GM18498 (cell line): ENCODE measurements at regions not wholly inside any gene's neighbourhood (a gene's known extent, or its start where the extent isn't known, plus 50 kb on each side); places are given as distances from the start of the nearest gene placed in this dataset.

Source experiments
- ATAC-seq: cut with Tn5 transposase; IDR thresholded peaks from one replicate; pipeline ENCODE4 v1.9.1; 2021; ENCODE audit warnings: mild to moderate bottlenecking, moderate library complexity; ENCODE audit not compliant: unreplicated experiment

DNA sequence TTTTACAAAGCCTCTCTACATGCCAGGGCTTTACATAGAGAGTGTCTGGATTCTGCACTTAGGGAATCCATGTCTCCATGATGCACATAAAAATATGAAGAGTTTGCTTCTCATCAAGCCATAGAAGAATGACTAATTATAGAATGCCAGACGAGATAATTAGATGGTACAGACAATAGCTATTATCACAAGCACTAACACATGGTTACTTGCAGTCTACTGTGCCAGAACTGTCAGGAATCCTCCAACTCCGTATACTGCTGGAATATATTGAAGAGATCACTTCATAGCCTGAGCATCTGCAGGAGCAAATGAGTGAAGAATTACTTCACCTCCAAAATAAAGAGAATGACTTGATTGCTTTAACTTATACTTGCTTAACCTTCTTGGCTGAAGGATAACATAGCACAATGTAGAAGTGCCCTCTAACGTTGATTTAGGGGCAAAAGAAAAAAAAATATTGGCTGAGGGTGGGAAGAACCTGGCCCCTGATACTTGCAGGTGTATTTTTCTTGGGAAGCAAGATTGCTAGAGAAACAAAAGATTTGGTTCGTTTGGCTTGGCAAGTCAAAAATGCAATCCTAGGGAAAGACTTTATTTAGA is 272.8 kb upstream of the FAR2 start:
- ATAC-seq, result no peak

DNA sequence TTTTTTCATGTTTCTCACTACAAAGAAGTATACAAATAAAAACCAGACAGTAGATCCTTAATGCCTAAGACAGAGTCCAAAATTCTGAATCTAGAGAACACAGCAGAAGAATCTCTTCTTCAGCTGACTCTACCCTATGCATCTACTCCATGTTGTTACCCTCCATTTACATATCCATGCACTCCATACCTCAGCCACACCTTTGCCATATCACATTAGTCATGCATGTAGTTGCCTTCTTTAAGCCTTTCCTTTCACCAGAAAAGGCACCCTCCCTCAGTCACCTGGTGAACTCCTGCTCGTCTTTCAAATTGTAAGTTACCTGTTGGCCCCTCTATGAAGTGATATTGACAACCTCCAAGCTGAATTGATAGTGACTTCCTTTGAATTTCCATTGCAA is 271.2 kb upstream of the FAR2 start:
- ATAC-seq, result no peak

- no peak for ATAC-seq
These were observed 270.4 kb upstream of the FAR2 start for GRCh38 chr12:28878629-28879028.

DNA sequence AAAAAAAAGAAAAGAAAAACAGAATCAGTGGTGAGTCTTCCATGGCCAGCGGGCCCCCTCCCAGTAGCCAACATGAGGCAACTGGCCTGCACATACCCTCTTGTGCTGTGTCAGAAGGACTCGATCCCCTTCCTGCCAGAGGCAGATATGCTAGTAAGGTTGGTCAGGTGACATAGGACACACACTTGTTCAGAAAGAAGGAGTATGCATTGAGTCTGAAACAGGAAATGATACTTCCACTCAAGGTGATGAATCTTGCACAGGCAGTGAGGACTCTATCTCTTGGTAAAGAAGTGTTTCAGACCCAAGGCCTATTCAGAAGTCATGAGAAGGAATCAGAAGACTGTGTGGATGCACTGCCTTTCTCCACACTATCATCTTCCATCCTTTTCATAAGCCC is 269.7 kb upstream of the FAR2 start:
- peak; percentile 79 for ATAC-seq

DNA sequence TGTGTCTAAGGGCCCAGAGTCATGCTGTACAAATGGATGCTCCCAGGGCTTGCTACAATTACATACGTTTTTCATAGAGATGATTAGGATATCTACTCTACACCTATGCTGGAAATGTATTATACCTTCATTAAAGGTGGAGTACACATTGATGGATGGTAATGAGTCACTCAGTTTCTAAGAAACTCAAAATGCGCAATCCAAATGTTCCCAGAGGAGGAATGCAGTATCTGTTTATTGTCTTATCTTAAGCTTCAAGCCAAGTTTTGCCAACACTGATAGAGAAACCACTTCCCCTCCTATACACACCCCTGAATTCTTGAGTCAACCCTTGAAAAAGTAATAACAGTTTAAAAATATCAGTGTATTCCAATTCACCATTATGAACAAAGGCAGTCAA is 266.6 kb upstream of the FAR2 start:
- no peak for ATAC-seq

DNA sequence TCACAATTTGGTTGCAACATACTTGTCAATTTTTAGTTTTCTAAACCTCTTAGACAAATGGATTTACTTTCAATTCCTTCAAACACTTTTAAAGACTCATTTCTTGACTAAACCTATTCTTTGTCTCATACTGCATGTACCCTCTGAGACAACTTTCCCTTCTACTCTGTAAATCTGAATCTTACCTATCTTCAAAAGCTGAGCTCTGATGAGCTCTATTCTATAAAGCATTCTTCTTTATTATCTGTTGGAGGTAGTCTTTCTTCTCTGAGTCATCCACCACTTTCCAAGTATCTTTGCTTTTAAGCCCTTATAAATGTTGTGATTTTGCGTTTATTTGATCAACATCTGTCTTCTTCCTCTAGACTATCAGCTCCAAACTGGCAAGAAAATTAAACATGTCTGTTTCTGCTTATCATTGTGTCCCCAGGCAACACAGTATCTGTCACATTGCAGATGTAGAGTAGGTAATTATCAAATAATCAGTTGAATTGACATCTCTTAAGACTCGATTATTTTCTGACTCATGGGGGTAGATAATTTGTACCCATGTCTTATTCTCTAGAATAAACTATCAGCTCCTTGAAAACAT is 265.6 kb upstream of the FAR2 start:
- ATAC-seq, result no peak

DNA sequence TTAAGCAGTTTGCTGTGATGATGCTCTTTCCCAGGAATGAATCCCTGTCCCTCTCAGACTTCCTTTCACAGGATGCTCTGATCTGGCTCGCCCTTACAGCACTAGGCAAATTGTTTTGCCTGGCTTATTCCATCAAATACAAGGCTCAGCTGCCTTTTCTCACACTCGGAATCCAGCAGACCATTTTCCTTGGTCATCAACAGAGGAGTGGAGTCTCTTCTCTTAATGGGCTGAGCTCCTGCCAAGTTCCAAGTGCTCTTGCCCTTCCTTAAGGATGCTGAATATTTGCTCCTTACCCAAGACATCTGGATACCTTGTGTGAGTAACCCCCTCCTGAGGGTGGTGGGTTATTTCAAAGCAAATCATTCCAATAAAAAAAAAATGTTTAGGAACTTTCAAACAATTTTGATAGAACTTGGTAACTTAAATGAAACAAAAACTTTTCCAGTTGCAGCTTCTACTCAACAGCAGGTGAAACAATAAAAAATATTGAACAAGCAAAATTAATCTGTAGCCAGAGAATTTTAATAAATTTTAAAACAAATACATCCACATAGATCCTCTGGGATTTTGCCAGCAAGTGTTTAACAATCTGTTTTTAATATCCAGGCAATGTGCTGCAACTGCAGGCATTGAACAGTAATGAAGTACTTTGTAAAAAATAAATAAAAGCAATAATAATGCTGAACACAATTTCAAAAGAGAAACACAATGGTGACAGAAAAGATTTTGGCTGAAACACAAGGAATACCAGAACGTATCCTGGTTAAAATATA is 264.0 kb upstream of the FAR2 start:
- ATAC-seq, result no peak

DNA sequence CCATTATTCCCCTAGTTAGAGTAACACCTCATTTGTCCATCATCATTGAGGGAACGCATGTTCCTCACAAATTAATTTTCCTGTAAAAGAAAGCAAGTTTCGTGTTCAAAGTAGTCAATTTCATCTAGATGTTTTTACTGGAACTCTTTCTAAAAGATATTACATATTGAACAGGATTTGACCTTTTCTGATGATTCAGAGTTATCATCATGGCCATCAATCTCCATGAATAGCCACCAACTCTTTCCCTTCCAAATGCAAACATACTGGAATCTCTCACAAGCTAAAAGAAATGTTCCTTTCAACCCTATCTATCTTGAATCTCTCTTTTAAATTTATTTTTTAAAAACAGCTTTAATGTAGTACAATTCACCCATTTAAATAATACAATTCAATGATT is 263.1 kb upstream of the FAR2 start:
- no peak for ATAC-seq

- no peak for ATAC-seq
These were observed 261.6 kb upstream of the FAR2 start for GRCh38 chr12:28887461-28887990.

DNA sequence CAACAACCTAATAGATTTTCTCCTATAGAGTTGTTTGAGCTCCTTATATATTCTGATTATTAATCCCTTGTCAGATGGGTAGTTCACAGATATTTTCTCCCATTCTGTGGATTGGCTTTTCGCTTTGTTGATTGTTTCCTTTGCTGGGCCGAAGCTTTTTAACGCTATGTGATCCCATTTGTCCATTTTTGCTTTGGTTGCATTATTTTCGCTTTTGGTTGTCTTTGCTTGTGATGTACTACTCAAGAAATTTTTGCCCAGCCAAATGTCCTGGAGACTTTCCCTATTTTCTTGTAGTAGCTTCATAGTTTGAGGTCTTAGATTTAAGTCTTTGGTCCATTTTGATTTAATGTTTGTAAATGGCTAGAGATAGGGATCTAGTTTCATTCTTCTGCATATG is 258.4 kb upstream of the FAR2 start:
- ATAC-seq, result no peak

GRCh38 chr12:28891126-28891525 is 258.0 kb upstream of the FAR2 start:
- no peak for ATAC-seq

DNA sequence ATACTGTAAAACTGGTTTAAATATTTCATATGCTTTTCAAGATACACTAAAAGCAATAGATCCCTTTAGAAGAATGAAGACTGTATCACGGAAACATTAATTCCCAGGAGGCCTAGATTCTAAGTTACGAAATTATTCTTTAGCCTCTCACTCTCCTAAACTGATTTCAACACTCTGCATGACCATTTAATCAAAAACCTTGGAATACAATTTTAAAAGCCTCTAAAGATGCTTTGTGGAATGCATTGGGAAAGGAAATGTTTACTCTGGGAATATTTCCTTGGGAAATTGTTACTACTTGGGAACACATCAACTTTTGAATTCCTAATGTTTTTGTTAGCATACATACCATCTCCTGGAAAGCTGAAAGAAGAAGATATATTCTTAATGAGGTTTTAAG is 255.7 kb upstream of the FAR2 start:
- ATAC-seq, result no peak

GRCh38 chr12:28893856-28894255 is 255.2 kb upstream of the FAR2 start:
- ATAC-seq, result no peak

DNA sequence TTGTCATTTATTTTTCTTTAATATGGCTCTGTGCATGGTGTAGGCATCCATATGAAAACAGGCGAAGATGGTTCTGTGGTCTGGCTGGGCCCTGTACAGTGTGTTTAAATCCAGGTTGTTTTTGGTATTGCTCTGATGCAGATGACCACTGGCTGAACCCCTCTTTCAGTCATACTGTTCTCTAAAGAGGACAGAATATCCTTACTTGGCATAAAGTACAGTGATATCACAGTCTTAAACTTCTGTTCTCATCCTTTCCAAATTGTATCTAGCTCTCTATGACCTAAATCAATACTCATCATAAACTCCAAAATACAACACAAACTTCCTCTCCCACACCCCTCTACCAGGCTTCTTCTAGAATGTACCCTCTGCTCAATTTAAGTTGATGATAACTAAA is 252.7 kb upstream of the FAR2 start:
- ATAC-seq, result no peak

GRCh38 chr12:28898038-28898437 is 251.0 kb upstream of the FAR2 start:
- ATAC-seq, result no peak

DNA sequence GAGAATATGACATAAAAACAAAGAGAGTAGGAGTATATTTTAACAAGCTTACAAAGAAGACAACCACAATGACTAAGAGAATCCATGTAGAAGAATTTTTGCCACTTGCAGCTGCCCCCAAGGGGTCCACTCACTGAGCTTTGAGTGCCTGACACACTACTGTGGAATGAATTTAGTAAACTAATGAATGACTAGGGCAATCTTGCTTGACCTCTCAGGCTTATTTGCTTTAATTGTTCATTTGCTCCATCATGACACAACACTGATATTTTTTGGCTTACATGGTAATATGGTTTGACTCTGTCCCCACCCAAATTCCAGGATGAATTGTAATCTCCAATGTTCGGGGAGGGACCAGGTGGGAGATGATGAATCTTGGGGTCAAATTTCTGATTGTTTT is 249.1 kb upstream of the FAR2 start:
- ATAC-seq, result no peak

- no peak for ATAC-seq
These were observed 243.7 kb upstream of the FAR2 start for GRCh38 chr12:28905220-28905955.

DNA sequence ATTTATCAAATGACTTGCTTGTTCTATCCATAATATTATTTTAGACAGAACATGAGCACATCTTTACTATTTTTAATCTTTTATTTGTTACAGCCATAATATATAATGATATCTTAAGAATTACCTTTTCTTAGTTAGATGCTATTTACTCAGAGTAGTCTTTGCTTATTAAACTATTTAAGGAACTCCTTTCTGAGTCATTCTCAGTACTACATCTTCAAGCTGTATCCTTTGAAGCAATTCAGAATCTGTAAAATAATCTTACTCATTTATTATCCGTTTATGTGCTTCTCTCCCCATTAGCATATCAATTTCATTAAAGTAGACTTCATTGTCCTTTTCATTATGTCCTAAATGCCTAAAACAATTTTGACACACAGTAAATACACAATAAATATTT is 240.4 kb upstream of the FAR2 start:
- ATAC-seq, result no peak

GRCh38 chr12:28909291-28909690 is 239.8 kb upstream of the FAR2 start:
- ATAC-seq, result no peak

- no peak for ATAC-seq
These were observed 223.2 kb upstream of the FAR2 start for GRCh38 chr12:28925719-28926376.

DNA sequence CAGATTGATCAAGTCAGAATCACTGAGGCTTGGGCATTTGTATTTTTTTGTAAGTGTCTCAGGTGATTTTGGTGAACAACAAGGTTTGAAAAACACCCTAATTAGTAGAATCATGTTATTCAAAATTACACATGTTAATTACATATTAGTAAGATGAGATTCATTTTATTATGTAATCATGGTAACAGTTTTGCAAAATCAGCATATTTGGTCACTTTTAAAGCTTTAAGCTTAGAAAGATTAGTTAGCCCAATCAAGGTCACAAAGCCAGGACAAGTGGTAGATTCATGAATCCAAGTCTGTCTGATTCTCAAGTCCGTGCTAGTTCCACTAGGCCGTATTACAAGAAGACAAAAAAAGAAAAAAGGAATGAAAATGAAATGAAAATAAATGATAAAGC is 218.4 kb upstream of the FAR2 start:
- ATAC-seq, result no peak
